GM19043 (cell line): ENCODE measurements at regions not wholly inside any gene's neighbourhood (a gene's known extent, or its start where the extent isn't known, plus 50 kb on each side); places are given as distances from the start of the nearest gene placed in this dataset.

Experiments used
- ATAC-seq: cut with Tn5 transposase; IDR thresholded peaks from one replicate; pipeline ENCODE4 v1.9.1; 2021; ENCODE audit warnings: low read depth; ENCODE audit not compliant: unreplicated experiment

GRCh38 chr5:118778941-118779340, 209.4 kb downstream of the DTWD2 start:
- ATAC-seq, result no peak

GRCh38 chr5:118777189-118777736, 211.1 kb downstream of the DTWD2 start:
- no peak for ATAC-seq

- ATAC-seq, result no peak
Observed at GRCh38 chr5:118776755-118777154, 211.6 kb downstream of the DTWD2 start.

DNA sequence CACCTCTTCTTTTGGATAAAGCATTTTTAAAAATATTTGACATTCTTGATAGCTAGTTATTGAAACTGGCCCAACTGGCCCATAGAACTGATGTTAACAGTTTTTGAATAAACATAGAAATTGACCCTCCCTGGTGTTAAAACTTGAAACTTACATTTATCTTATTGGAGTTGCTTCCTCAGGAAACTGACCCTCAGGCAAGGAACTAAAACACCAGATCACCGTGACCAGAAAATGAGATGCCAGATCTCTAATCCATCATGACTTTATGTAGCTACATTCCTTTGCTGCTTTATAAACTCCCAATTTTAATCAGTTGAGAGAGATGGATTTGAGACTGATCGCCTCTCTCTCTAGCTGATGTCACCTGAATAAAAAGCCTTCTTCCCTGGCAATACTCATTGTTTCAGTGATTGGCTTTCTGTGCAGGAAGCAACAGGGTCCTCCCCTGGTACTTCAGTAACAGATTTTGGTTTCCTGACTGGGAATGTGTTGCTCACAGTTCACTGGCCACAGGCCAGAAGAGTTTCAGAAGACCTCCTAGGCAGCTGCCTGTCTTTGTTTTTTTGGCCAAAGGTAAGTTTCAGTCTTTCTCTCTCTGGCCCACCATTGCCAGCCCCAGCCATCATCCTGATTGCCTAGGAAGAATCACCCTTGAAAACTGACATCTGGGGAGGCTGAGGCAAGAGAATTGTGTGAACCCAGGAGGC, 212.4 kb downstream of the DTWD2 start:
- no peak for ATAC-seq

DNA sequence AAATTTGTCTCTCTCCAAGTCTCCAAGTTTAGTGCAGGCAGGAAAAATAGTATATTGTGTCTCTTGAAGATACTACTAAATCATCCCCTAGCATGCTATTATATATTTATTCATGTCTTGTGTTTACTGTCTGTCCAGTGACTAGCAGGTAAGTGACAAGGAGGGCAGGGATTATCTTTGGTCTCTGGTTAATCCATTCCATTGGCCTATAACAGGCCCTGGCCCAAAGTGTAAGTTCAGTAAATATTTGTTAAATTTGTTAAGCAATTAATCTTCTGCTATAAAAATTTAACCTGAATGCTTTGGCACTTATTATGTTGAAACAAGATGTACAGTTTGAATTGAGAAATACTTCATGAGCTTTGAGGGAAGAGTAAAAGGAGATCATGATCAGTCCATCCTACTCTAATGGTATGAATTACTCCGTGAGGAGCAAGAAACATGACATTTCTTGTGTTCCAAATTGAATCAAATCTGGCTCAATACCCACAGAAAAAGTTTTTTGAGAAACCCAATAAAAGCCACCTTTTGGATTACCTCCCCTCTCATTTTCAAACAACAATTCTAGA, 219.7 kb downstream of the DTWD2 start:
- no peak for ATAC-seq

DNA sequence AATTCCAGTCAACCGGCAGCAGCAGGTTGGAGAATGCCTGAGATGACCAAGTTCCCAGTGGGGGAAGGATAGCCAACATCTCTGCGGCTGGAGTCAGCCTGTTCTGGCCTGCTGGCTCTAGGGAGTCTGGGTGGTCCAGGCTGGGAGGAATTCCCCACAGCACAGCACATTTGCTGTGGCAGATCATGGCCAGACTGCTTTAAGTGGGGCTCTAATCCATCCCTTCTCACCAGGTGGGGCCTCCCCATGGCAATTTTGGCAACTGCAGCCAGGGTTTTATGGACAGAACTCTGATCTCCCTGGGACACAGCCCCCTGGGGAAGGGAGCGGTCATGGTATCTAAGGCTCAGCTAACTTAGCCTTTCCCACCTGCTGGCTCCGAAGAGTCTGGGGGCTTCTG, 226.1 kb downstream of the DTWD2 start:
- ATAC-seq, result no peak

DNA sequence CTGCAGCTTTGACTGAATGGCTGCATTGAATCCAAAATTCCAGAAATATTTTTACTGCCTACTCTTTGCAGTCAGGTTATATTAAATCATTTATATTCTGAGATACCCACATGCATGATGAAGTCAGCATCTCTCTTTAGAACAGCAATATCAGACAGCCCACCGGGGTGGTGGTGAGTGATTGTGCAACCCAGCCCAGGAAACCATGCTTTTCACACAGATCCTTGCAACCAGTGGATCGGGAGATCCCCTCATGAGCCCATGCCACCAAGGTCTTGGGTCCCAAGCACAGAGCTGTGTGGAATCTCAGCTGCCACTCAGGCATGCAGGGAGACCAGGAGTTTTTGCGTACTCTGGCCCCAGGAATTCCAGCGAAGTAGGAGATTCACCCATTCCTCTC, 226.5 kb downstream of the DTWD2 start:
- ATAC-seq, result no peak

DNA sequence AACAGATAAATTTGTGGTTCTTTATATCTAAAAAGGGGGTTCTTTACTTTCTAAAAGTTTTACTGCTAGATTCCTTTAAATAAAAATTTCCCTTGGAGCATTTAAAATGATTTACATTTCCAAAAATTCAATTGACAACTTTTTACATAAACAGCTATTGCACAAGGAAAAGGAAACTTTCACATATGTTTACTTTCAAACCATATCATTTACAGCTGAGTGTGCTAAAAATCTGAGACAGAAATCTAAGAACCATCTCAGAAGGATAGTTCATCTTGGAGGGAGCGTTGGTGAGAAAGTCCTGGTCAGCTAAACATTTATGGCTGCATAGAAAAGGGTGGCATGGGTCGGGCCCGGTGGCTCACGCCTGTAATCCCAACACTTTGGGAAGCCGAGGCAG, 235.4 kb downstream of the DTWD2 start:
- ATAC-seq, result no peak

GRCh38 chr5:118736396-118736795, 252.0 kb downstream of the DTWD2 start:
- ATAC-seq, result no peak

- ATAC-seq, result no peak
Observed at GRCh38 chr5:118733394-118733793, 255.0 kb downstream of the DTWD2 start.

DNA sequence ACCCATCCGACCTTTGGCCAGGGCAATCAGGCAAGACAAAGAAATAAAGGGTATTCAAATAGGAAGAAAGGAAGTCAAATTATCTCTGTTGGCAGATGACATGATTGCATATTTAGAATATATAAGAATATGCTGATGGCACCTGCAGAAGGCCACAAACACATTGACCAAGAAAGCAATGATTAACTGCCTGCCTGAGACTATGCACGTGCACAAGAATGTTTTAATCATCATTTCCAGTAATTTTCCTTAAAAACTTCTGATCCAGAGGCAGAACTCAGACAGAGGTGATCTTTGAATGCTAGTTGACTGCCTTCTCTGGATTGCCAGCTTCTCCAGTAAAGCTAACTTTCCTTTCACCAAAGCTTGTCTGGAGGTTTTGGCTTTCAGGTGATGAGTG, 260.2 kb downstream of the DTWD2 start:
- no peak for ATAC-seq

DNA sequence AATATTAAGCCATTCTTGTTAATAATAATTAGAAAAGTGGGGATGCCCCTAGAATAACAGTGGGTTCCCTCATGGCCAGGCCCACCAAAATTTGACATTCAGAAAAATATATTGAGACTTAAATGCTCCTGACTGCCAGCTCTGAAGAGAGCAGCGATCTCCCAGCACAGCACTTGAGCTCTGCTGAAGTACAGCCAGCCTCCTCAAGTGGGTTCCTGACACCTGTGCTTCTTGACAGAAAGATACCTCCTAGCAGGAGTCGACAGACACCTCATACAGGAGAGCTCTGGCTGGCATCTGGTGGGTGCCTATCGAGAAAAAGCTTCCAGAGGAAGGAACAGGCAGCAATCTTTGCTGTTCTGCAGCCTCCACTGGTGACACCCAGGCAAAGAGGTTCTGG, 261.5 kb downstream of the DTWD2 start:
- no peak for ATAC-seq

GRCh38 chr5:118723021-118723338, 265.4 kb downstream of the DTWD2 start:
- peak; percentile 48 for ATAC-seq

DNA sequence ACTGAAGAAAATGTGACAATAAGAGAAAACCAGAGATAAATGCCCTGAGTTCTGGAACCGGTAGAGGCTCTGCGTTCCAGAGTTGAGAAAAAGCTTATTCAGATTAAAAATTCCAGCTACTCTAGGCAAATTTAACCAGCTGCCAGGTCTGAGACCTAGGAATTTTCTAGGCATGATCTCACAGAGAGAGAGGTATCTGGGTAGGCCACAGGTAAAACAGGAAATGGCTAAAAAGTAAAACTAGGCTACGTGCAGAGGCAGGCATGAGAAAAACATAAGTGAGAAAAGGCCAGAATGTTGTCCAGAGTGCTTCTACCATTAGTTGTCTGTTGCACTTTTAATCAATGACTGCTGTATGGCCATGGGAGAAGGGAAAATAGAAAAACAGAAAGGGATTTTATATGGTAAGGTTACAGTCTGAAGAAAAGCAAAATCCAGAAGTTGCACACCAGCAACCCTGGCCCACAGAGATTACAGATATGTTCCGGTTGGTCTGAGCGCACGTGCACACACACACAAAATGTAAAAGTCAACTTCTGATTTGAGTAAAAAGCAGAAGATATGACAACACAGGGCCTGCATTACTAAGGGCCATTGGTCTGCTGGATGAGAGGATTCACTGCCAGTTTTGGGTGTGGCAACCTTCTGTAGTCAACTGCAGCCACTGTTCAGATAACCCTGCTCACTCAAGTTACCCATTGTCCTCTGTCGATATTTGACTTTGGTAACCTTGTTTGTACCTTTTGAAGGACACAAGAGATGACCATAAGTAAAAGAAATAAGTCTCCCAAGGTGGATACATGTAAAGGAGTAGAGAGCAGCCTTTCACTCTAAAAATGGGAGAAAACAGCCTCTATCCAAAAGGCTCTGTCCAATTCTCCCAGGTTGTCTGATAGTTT, 266.0 kb downstream of the DTWD2 start:
- no peak for ATAC-seq

- ATAC-seq, result no peak
Observed at GRCh38 chr5:118711727-118712126, 276.6 kb downstream of the DTWD2 start.

GRCh38 chr5:118705959-118706667, 282.2 kb downstream of the DTWD2 start:
- no peak for ATAC-seq

- no peak for ATAC-seq
Observed at GRCh38 chr5:118703241-118703640, 285.1 kb downstream of the DTWD2 start.

- no peak for ATAC-seq
Observed at GRCh38 chr5:118701791-118702190, 286.6 kb downstream of the DTWD2 start.

DNA sequence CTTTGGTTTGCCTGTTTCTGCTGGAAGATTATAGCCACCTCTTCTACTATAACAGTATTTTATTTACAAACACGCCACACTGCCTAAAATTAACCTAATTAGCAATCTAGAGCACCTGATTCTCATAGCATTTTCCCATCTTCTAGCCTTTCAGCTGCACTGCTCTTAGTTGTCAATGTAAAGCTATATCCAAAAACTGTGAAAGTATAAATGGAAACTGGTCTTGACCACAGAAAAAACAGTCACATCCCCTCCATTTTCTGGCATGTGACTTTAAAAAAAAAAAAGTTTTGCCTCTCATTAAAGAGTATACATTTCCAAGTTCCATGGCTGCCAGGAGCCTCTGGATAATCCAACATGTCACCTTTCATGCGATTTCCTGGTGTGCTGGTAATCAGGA, 287.8 kb downstream of the DTWD2 start:
- no peak for ATAC-seq

DNA sequence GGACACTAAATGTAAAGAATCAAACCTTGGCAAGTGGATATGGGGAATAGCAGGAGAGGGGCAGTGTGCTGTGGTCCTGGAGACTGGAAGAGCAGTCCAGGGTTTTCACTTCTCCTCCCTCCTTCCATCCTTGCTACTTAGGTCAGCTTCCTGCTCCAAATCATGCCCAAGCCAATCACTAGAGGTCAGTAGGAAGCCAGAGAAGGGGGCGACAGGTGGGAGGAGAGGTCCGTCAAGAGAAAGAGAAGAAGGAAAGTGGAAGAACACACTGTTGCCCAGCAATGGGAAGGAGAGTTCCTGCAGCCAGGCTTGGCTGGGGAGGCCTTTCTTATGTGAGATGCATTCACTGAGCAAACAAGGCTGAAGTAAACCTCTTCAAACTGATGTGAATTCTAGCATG, 289.6 kb downstream of the DTWD2 start:
- no peak for ATAC-seq

GRCh38 chr5:118696076-118696475, 292.3 kb downstream of the DTWD2 start:
- ATAC-seq, result no peak
